Panc1 (cell line): ENCODE measurements at regions not wholly inside any gene's neighbourhood (a gene's known extent, or its start where the extent isn't known, plus 50 kb on each side); places are given as distances from the start of the nearest gene placed in this dataset.
"Not testable (repeated sequence)": the region's sequence is repeated elsewhere in the genome, so short reads cannot be mapped to it uniquely, and the experiment has no call there.

Source experiments
- ATAC-seq: fragments of 200-7000 bp; cut with Tn5 transposase; 2 replicates; pipeline ENCODE4 v1.9.1; 2020; ENCODE audit warnings: mild to moderate bottlenecking, moderate library complexity
- BruUV-seq: library from RNA; stranded (reverse); fragments of 400-500 nt; replicated peaks from 2 replicates; lab custom pipeline; 2021; lab: Mats Ljungman, UMichigan
- CTCF ChIA-PET: fragments of 300-600 bp; sonication (Branson Sonifier 250); formaldehyde crosslinking; loops from one replicate; lab custom pipeline; 2022; ENCODE audit warnings: antibody characterized with exemption; lab: Charles Lee
- POLR2A ChIA-PET: fragments of 300-600 bp; sonication (Branson Sonifier 250); formaldehyde crosslinking; loops from one replicate; lab custom pipeline; 2022; ENCODE audit warnings: antibody characterized with exemption; lab: Charles Lee
- DNase-seq: peaks from one replicate; pipeline ENCODE4 v3.0.0-alpha.2; 2010; ENCODE audit warnings: low read depth, low spot score
- H3K27ac ChIP-seq: 2 replicates; pipeline ENCODE4 v1.5.1; 2011; ENCODE audit warnings: mild to moderate bottlenecking, low read length, inconsistent platforms
- H3K27me3 ChIP-seq: fragments of 200-500 bp; sonication (Bioruptor generic); 2 replicates; pipeline ENCODE4 v1.6.0; 2014; ENCODE audit warnings: low read length, inconsistent platforms; ENCODE audit not compliant: control insufficient read depth, insufficient read depth
- H3K36me3 ChIP-seq: fragments of 200-500 bp; sonication (Bioruptor generic); 2 replicates; pipeline ENCODE4 v1.5.1; 2014; ENCODE audit warnings: inconsistent platforms, mild to moderate bottlenecking, low read length, moderate library complexity; ENCODE audit not compliant: control insufficient read depth, insufficient read depth
- H3K4me1 ChIP-seq: 2 replicates; pipeline ENCODE4 v1.5.1; 2011; ENCODE audit warnings: inconsistent platforms, mild to moderate bottlenecking, low read length, moderate library complexity; ENCODE audit not compliant: control insufficient read depth, insufficient read depth
- H3K4me3 ChIP-seq, 2 experiments: 2 replicates each; pipeline ENCODE4 v1.5.1; 2011 to 2012; ENCODE audit warnings: low read depth in 2 of 2, low read length in 2 of 2, mild to moderate bottlenecking in 2 of 2, inconsistent platforms in 1 of 2, moderate library complexity in 1 of 2
- H3K9me3 ChIP-seq: fragments of 200-500 bp; sonication (Bioruptor generic); 2 replicates; pipeline ENCODE4 v1.5.1; 2014; ENCODE audit warnings: low read depth, mild to moderate bottlenecking, inconsistent platforms, low read length, moderate library complexity; ENCODE audit not compliant: control insufficient read depth, insufficient read depth
- CTCF ChIP-seq: fragments of 450-650 bp; IDR thresholded peaks from 2 replicates; pipeline ENCODE4 v1.5.1; 2017; ENCODE audit warnings: mild to moderate bottlenecking
- POLR2AphosphoS5 ChIP-seq: IDR thresholded peaks from 2 replicates; pipeline ENCODE4 v1.6.1; 2012; ENCODE audit warnings: mild to moderate bottlenecking, low read depth, low read length, moderate library complexity
- REST ChIP-seq, 2 experiments: IDR thresholded peaks; 2 replicates each; pipeline ENCODE4 v1.6.1; 2011 to 2012; ENCODE audit warnings: low read depth in 2 of 2, control low read depth in 1 of 2, low read length in 1 of 2, mild to moderate bottlenecking in 1 of 2, moderate library complexity in 1 of 2; ENCODE audit not compliant: insufficient read depth in 1 of 2
- SIN3A ChIP-seq: IDR thresholded peaks from 2 replicates; pipeline ENCODE4 v1.6.1; 2012; ENCODE audit warnings: low read depth, mild to moderate bottlenecking, low read length, moderate library complexity, borderline replicate concordance; ENCODE audit not compliant: insufficient read depth
- TCF7L2 ChIP-seq: IDR thresholded peaks from 2 replicates; pipeline ENCODE4 v1.6.1; 2011; ENCODE audit warnings: mild to moderate bottlenecking, low read depth, low read length, inconsistent platforms
- in situ Hi-C: cut with HindIII; loops from 2 replicates; pipeline ENCODE4 v1.10.0; 2016; ENCODE audit warnings: low sequenced_read_pairs, low pct_unique_long_range_greater_than_20kb
- intact Hi-C: fragments of 100-400 bp; cut with micrococcal nuclease; formaldehyde crosslinking; loops from one replicate; pipeline ENCODE4 v1.10.0; 2022; ENCODE audit not compliant: unreplicated experiment

DNA sequence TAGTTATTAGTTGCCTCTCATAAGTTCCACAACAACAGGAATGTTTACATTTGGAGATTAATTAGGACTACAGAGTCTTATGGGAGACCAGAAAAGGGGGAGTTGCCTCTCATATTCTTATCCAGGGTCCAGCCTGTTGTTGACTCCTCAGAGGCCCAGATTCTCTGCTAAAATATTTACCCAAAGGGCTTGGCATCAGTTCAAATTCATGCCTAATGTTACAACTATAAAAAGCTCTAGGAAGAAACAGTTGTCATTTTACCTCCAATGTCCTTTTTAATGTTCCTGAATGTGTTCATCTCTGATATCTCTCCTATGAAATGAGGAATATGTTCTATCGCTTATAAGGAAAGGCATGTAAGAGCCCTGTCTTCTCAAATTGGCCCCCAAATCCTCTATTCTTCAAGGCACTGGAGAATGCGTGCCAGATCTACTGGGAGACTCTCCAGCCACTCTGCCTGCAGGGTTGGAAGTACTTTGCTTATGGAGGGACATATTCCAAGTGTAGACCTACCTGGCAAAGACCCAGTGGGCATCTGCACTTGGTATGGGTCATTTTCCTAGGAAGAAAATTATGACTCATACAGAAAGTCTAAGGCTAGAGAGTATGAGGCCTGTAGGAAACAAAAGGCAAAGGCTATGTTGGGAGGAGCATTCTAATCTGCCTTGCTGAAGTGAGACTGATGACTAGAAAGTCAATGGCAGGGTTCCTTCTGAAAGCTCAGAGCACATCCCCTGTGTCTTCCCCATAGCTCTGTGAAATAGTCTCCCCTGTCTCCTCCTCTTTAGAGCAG lies 192.6 kb downstream of the ESM1 start:
- H3K4me1 ChIP-seq, result no peaks in the 10 kb centered on the region
- no peaks in the 10 kb centered on the region for H3K36me3 ChIP-seq
- DNase-seq, result no peak
- in situ Hi-C loops (no loop called here), intact Hi-C loops (no loop called here)
- H3K27ac ChIP-seq, result no peak overlapping the region
- H3K4me3 ChIP-seq, result no peak overlapping the region
- CTCF ChIA-PET, result no interaction called here
- ATAC-seq, result no peak
- no peaks in the 10 kb centered on the region for H3K9me3 ChIP-seq
- POLR2A ChIA-PET, result no interaction called here
- no peak for TF ChIP-seq SIN3A
- TF ChIP-seq POLR2AphosphoS5, result no peak
- no peak for TF ChIP-seq TCF7L2
- TF ChIP-seq CTCF, result no peak
- TF ChIP-seq REST (IDR thresholded peaks at IDR 0.05; ENCODE audit: insufficient read depth in 1 of 2, low read depth in 2 of 2, low read length in 1 of 2), result no peak
- no peaks in the 10 kb centered on the region for H3K27me3 ChIP-seq
- BruUV-seq, result no TSS peak

DNA sequence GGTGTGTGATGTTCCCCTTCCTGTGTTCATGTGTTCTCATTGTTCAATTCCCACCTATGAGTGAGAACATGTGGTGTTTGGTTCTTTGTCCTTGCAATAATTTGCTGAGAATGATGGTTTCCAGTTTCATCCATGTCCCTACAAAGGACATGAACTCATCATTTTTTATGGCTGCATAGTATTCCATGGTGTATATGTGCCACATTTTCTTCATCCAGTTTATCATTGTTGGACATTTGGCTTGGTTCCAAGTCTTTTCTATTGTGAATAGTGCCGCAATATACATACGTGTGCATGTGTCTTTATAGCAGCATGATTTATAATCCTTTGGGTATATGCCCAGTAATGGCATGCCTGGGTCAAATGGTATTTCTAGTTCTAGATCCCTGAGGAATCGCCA lies 197.5 kb downstream of the ESM1 start:
- POLR2A ChIA-PET, in situ Hi-C loops, BruUV-seq, H3K9me3 ChIP-seq, H3K36me3 ChIP-seq, H3K4me3 ChIP-seq, DNase-seq, intact Hi-C loops, H3K27ac ChIP-seq, ATAC-seq, H3K27me3 ChIP-seq, CTCF ChIA-PET, H3K4me1 ChIP-seq: not testable (repeated sequence)
